LHCN-M2 (cell line): ENCODE measurements at regions not wholly inside any gene's neighbourhood (a gene's known extent, or its start where the extent isn't known, plus 50 kb on each side); places are given as distances from the start of the nearest gene placed in this dataset.
"Not testable (repeated sequence)": the region's sequence is repeated elsewhere in the genome, so short reads cannot be mapped to it uniquely, and the experiment has no call there.

ENCODE experiments used
- DNase-seq: peaks from one replicate; pipeline ENCODE4 v3.0.0-alpha.2; 2012; ENCODE audit warnings: low read depth

DNA sequence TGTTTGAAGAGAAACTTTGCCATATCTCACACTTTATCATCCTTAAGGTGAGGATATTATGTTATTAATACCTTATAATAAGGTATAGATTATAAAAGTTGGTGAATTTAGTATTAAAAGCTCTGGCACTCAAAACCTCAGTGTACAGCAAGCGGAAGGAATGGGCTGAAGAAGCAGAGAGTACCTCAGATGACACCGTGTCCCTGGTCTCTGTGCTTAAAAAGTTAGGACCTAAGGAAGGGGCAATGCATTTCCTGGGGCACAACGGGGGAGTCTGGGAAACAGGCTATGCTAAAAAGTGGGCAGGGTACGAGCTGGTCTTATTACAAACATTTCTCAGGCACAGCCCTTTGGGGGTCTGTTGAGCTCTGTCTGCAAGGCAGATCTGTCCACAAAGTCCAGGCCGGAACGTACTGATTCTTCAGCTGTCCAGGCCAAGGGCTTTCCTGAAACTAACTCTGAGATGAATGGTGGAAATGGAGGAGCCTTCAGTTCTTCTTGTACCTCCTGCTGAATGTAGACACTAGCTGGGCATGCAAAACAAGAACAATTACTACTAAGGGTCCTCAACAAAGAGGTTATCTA lies 202.7 kb downstream of the POM121L12 start:
- no peak for DNase-seq

DNA sequence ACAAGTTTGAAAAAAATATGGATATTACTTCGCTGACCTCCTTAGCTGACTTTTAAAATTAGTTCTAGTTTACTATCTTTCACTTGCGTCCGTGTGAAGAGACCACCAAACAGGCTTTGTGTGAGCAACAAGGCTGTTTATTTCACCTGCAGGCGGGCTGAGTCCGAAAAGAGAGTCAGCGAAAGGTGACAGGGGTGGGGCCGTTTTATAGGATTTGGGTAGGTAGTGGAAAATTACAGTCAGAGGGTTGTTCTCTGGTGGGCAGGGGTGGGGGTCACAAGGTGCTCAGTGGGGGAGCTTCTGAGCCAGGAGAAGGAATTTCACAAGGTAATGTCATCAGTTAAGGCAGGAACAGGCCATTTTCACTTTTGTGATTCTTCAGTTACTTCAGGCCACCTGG lies 203.7 kb downstream of the POM121L12 start:
- DNase-seq, result not testable (repeated sequence)

DNA sequence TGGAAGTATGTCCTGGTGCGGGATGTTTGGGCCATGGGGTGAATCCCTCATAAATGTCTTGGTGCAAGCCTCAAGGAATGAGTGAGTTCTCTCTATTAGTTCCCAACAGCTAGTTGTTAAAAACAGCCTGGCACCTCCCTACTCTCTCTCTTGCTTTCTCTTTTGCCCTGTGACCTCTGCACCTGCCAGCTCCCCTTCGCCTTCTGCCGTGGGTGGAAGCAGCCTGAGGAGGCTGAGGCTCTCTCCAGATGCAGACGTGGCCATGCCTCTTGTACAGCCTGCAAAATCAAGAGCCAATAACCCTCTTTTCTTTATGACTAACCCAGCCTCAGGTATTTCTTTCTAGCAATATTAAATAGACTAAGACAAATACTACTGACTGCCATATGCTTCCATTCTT lies 210.3 kb downstream of the POM121L12 start:
- no peak for DNase-seq

DNA sequence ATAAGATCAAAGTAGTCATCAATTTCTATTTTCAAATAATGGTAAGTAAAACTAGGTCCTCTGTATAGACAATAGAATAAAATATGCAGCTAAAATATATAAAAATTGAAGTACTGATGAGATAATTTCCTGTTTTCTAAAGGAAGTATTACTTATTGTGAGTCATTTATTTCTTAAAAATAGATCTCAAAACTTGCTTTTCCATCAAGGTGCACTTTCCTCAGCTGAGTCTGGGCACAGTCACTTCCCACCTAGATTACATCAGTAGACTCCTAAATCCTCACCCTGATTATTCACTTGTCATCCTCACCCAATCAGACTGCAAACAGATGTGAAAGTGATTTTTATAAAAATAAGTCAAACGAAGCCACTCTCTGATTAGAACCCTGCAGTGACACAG lies 211.5 kb downstream of the POM121L12 start:
- no peak for DNase-seq

DNA sequence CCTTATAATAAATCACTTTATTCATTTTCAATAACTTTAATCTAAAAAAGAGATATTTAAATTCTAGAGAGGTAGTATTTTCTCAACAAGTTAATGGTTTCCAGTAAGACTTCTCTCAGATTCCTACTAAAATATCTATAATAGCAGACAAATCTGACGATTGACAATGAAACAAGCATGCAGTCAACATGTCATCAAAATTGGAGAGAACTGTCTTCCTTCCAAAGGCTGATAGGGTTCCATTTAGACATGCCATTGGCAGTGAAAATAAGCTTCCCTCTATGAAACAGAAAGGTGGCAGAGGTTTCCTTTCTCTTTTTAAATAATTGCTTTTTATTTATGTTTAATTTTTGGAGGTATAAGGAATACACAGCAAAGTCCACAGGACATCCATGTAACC lies 217.1 kb downstream of the POM121L12 start:
- DNase-seq, result no peak

DNA sequence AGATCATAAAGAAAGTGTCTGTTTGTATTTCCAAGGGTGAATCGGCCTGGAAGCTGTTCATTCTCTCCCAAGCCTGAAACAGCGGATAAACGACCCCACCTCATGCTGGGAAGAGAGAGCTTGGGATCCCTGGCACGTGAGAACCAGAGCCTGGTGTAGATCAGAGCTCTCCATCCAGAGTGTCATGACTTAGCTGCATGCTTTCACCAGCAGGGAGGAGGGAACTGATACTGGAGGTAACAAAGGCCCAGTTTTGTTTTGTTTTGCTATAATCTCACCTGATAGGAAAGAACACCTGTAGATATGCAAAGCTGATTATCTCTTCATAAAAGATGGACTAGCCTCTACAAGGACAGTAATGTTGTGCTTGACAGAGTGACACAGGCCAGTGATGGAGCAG lies 236.6 kb downstream of the POM121L12 start:
- no peak for DNase-seq

DNA sequence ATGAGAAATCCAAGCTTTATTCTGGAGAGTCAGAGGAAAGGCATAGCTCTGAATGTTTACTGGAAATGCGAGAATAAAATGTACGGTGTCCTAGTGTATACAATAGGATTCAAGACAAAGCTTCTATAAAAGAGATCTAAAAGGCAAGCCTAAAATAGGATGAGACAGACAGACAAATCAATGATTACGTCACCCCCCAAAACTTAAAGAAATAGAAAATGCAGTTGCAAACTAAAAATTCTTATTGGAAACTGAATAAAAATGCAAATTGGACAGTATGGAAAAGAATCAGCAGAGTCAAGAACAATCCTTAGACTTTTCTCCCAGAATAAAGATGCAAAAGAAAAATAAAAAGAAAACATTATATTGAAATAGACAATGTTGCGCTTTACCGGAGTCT lies 245.9 kb downstream of the POM121L12 start:
- DNase-seq, result no peak

DNA sequence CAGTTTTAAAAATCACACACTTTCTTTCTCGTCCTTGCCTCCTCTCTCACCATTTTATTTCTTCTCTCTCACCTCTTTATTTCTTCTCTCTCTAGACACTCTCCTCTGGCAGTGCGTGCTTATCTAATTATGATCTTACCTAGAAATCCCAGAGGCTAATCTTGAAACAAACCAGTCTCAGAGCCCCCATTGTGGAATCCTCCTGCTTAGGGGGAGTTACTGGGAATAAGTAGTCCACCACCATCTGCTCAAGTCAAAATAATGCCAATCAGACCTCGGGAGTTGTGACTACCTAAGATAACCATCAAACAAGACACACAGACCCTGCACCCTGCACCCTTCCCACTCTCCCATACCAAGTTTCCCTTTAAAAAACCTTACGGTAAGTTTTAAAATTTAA lies 256.9 kb downstream of the POM121L12 start:
- no peak for DNase-seq

DNA sequence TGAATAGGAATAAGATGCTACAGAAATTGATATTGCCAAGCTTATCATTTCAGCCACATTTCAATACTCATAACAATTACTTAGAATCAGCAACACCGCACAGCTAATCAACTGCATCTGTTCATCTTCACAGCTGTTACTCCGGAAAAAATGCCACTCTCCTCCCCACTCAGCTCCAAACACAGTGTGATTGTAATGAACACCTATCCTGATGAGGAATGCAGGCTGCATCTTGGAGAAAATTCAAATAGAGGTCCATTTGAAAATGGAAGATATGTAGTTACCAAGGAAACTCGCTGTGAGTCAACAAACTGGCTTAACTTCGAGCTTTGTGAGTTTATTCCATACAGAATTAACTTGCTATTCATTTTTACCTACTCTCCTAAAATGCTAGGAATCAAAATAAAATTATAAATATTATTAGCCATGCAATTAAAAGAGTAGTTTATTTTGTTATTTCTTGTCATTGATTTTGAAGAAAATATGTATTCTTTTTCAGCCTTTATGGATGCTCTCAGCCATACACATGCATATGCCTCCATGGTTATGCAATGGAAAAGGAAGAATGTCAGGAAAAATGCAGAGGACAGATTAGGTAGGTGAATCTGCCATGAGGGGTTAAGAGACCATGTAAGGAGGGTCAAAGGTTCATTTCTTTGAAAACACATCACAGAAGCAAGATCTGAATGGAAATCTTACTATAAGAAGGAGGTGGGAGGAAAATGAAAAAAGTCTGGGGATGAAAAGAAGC lies 267.2 kb downstream of the POM121L12 start:
- peak; percentile 33 for DNase-seq

DNA sequence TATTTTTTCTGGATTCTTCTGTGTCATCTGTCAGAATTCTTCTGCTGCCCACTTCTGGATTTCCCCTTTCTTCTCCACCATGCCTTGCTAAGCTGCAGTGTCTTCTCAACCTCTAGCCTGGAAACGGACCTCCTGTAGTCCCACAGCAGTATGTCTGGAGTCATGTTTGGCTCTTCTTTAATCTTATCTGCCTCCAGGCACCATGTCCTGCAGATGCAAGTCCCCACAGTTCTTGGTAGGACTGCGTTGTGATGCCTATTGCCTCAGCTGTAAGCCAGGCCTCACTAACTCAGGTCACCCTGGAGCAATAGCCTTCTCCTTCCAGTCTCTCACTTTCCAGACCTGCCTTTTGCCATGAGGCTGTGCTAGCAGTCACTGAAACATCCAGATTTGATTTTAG lies 268.3 kb downstream of the POM121L12 start:
- DNase-seq, result no peak

DNA sequence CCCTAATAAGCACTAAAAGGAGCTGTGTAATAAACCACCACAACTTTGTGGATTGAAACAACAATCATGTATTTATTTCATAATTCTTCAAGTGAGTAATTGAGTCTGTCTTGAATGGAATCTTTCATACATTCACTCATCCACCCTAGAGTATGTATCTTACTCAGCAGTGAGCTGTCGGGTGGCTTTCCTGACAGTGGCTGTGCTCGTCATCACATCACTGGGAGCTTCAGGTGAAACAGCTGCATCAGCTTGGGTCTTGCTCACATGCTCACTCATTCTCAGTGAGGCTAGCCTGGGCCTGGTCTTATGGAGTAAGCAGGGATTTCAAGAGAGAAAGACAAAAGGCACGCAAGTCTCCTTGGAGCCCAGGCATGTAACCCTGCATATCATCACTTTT lies 271.4 kb downstream of the POM121L12 start:
- DNase-seq, result no peak

DNA sequence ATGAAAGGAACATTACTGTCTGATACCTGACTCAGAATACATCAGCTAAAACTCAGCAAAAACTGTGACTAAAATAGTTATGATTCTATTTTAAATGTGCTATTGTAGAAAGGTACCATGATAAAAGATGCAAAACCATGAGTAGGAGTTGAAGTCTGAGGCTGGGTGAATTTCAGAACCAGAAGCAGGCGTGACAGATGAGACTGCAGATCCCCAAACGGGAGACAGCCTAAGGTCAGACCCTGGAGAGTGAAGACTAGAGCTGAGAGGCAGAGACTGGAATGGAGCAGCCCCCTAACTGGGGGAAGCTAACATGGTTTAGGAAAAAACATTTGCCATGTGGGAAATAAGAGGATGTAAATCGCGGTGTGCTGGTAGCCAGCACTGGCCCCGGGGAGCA lies 275.8 kb downstream of the POM121L12 start:
- no peak for DNase-seq

DNA sequence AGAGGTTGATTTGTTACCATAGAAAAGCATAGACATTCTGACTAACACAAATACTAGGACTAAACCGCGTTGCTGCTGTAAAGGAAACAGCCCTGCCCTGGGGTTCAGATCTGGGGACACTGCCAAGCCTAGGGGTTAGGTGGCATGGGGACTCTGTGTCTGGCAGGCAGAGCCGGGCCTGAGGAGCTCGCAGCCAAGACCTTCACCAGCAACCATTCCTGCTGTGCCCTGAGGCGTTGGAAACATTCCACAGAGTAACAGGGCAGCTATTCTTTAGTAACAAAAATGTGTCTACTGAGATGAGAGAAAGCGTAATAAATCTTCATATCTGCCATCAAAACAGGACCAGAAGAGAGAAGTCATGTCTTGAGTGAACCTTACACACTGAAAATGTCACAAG lies 280.5 kb downstream of the POM121L12 start:
- no peak for DNase-seq

DNA sequence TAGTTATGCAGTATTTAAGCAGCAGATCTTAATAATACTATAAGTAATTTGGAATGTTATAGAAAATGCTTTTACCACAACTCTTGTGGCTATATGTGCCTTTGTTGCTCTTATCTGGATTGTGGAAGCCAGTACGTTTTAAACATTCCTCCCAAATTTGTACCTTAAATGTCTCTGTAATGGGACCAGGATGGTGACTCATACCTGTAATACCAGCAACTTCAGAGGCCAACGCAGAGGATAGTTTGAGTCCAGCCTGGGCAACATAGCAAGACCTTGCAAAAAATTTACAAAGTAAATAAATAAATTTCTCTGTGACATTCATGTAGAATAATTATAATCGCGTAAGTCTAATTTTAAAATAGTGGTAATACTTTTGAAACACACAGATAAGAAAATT lies 283.1 kb downstream of the POM121L12 start:
- DNase-seq, result no peak

DNA sequence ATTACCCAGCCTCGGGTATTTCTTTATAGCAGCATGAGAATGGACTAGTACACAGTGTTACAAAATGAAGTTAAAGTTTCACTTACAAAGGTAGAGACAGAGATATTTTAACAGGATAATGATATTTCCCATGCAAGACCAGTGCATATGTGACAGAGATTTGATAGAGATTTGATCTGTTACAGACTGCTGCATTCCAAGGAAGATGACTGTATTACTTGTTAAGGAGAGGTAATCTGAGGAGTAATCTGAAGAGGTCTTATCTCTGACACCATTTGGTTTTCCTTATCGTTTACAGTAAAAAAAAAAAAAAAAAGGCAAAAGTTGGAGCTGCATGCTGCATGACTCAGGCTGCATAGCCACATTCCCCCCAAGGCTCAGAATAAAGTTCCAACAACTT lies 289.6 kb downstream of the POM121L12 start:
- DNase-seq, result no peak

DNA sequence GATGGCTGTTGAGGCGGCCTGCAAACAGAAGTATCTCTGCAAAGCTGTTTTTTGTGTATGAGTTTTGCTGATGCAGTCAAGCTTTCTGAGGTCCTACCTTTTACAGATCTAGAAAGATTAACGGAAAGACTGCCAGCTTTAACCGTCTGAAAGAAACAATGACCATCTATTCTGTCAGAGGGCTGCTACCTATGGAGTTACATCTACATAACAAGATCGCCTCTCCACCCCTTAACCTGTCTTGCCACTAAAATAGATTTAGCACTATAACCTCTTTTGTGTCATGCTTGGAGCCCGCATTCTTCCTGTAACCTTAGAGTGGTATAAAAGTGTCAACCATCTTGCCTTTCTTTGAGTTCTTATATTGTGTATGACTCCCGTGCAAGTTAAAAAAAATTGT lies 291.2 kb downstream of the POM121L12 start:
- DNase-seq, result no peak

DNA sequence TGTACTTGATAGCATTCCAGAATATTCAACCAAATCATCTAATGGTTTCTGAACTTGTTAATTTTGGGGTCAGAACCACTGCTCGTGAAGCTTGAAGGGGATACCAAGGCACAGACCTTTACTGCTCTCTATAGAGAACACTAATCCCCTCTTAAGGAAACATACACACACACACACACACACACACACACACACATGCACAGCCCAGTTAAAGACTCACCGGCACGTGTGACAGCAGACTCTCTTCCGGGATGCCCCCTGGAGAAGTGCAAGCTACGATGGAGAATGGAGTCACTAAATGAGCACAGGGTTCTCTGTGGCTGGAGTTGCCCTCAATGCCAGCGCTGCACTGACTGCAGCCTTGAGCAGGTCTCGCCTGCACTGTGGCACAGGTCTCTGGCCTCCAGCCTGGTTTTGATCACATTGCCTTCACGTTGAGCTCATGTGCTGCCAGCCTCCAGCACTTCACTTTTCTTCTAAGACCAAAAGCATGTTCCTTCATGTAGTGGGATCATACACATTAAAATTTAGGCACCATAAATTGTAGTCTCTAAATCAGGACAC lies 300.8 kb downstream of the POM121L12 start:
- DNase-seq, result no peak

DNA sequence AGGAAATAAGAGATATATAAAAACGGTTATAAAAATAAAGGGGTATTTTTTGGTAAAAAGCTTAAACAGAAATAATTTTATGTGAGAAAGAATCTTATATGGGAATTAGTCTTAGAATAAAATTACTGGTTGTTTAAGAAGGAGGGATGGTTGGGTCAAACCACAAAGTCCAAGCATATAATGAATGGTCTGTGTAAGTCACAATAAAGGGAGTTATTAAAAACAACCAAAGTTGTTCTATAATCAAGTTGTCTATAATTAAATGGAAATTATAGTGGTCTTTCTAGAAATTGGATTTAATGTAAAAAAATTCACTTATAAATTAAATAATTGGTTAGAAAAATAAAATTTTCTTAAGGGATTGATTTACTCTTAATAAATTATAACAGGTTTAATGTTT lies 304.8 kb downstream of the POM121L12 start:
- DNase-seq, result peak; percentile 8

DNA sequence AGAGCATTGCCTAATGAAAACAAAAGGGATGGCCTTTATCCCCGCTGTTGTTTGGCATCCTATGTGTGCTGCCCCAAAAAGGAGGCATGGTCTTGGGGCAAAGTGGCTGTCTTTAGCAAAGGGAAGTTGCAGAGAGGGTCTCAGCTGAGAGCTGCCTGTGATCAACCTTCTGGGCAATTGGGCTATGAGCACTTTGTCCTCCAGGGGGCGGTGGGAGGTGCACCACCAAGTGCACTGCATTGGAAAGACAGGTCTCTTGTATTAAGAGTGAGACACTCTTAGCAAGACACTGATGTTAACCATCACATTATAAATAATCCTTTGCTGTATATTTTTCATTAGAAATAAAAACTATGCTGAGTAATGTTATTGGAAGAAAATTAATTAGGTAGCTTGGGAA lies 314.8 kb downstream of the POM121L12 start:
- DNase-seq, result peak; percentile 3

DNA sequence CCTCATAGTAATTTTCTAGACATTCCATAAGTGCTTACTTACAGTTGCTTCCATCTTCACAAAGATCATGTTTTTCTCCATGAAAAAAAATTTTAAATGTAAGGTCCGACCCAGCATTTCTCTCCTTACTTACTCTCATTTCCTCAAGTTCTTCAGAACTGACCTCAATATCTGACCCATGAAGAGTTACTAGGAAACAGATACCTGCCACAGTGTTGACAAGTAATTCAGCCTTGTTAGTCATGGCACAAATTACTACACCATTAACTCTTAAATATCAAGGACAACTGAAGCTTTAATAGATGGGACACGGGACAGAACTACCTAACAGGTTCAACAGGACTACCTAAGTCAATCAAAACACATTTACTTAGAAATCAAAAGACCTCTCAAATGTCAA lies 316.2 kb downstream of the POM121L12 start:
- no peak for DNase-seq

DNA sequence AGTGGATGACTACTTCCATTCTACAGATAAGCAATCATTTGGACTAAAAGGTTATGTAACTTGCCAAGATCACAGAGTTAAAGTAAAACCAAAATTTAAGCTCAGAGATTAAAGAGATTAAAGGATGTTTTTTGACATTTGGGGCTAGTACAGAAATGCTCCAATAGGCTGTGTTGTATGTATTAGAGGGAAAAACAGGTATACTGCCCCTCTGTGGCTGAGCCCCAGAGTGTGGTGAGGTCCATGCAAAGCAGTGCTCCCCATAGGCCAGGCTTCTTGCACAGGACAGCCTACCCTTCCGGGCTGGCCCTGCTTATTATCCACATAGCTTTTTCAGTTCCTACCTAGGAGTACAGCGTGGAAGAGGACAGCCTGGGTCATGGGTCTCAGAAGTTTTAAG lies 322.8 kb downstream of the POM121L12 start:
- no peak for DNase-seq

DNA sequence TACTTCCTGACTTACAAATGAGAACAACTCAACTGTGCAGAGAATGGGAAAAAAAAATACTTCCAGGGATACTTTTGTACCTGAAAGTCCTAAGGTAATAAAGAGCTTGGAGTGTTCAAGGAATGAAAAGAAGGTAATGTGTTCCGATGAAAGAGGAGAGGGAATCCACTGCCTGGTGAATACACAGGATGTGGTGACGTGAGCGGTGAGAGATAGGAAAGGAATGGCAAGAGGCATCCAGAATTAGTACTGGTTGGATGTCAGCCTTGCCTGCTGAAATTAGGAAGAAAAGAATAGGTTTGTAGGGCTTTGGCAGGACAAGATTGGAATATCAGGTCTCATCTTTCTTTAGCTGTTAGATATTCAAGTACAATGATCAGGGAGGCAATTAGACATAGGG lies 347.7 kb downstream of the POM121L12 start:
- peak; percentile 55 for DNase-seq

DNA sequence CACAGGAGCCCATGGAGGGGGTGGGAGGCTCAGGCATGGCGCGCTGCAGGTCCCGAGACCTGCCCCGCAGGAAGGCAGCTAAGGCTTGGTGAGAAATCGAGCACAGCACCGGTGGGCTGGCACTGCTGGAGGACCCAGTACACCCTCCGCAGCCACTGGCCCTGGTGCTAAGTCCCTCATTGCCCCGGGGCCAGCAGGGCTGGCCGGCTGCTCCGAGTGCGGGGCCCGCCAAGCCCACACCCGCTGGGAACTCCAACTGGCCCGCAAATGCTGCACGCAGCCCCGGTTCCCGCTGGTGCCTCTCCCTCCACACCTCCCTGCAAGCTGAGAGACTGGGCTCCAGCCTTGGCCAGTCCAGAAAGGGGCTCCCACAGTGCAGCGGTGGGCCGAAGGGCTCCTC lies 349.8 kb downstream of the POM121L12 start:
- not testable (repeated sequence) for DNase-seq
